AG04450 (cell line): ENCODE measurements at regions not wholly inside any gene's neighbourhood (a gene's known extent, or its start where the extent isn't known, plus 50 kb on each side); places are given as distances from the start of the nearest gene placed in this dataset.

Source experiments
- CTCF ChIA-PET: fragments of 300-600, 350-600 bp; formaldehyde crosslinking; extraction: SDS; loops from one replicate; lab custom pipeline; 2022; ENCODE audit warnings: antibody characterized with exemption, inconsistent platforms; lab: Charles Lee
- POLR2A ChIA-PET: fragments of 350-600 bp; formaldehyde crosslinking; extraction: SDS; loops from one replicate; lab custom pipeline; 2021; ENCODE audit warnings: antibody characterized with exemption, inconsistent platforms; lab: Yijun Ruan, JAX
- DNase-seq: peaks from one replicate; pipeline ENCODE4 v3.0.0-alpha.2; 2011; ENCODE audit warnings: low read depth, low spot score
- H3K27ac ChIP-seq: one replicate; pipeline ENCODE4 v1.5.1; 2012; ENCODE audit warnings: low read depth, low read length, control low read depth
- H3K27me3 ChIP-seq: one replicate; pipeline ENCODE4 v1.6.0; 2012; ENCODE audit warnings: low read length; ENCODE audit not compliant: control insufficient read depth, insufficient read depth
- H3K4me3 ChIP-seq: 2 replicates; pipeline ENCODE4 v1.5.1; 2011; ENCODE audit warnings: mild to moderate bottlenecking, low read depth, low read length, control low read depth
- H3K9me3 ChIP-seq: 2 replicates; pipeline ENCODE4 v1.5.1; 2012; ENCODE audit warnings: low read length; ENCODE audit not compliant: control insufficient read depth, insufficient read depth
- CTCF ChIP-seq: IDR thresholded peaks from 2 replicates; pipeline ENCODE4 v1.5.1; 2011; ENCODE audit warnings: low read depth, low read length, control low read depth, inconsistent platforms

- CTCF ChIA-PET = no interaction called here
Measured at GRCh38 chr12:14059548-14059947, 78.1 kb upstream of the GRIN2B start.

GRCh38 chr12:14065616-14066015 is 84.2 kb upstream of the GRIN2B start:
- no peaks in the 10 kb centered on the region for H3K27me3 ChIP-seq
- peaks cover 19% of the 10 kb centered on the region for H3K9me3 ChIP-seq
- no peak for DNase-seq
- H3K27ac ChIP-seq = no peak overlapping the region
- no peak for TF ChIP-seq CTCF
- H3K4me3 ChIP-seq = no peak overlapping the region
- ChIA-PET POLR2A (no interaction called here), CTCF (no interaction called here)

More at GRCh38 chr12:14059548-14059947, 78.1 kb upstream of the GRIN2B start:
- no peak for DNase-seq
- no peak for TF ChIP-seq CTCF
- peaks cover 11% of the 10 kb centered on the region for H3K9me3 ChIP-seq
- H3K27me3 ChIP-seq = no peaks in the 10 kb centered on the region
- POLR2A ChIA-PET = no interaction called here
- no peak overlapping the region for H3K4me3 ChIP-seq
- H3K27ac ChIP-seq = no peak overlapping the region

GRCh38 chr12:14066021-14066420 is 84.6 kb upstream of the GRIN2B start:
- H3K4me3 ChIP-seq = no peak overlapping the region
- no peak for DNase-seq

GRCh38 chr12:14068961-14069360 is 87.6 kb upstream of the GRIN2B start:
- Histone ChIP-seq H3K9me3 (peaks cover 9% of the 10 kb centered on the region), H3K4me3 (no peak overlapping the region), H3K27me3 (no peaks in the 10 kb centered on the region), H3K27ac (no peak overlapping the region)
- DNase-seq = no peak
- POLR2A ChIA-PET = no interaction called here
- CTCF ChIA-PET = no interaction called here
- no peak for TF ChIP-seq CTCF

More at GRCh38 chr12:14066021-14066420, 84.6 kb upstream of the GRIN2B start:
- H3K9me3 ChIP-seq = peaks cover 19% of the 10 kb centered on the region
- no peaks in the 10 kb centered on the region for H3K27me3 ChIP-seq
- TF ChIP-seq CTCF = no peak
- CTCF ChIA-PET = interaction anchor here (0.9 kb wide), 1 partner anchor 119 kb away, joined by 4 read pairs; no protein-coding TSS in a partner anchor
- no peak overlapping the region for H3K27ac ChIP-seq
- POLR2A ChIA-PET = no interaction called here

- Histone ChIP-seq H3K9me3 (peaks cover 3% of the 10 kb centered on the region; the same call in 1 of the 2 replicates), H3K27ac (no peak overlapping the region), H3K4me3 (no peak overlapping the region), H3K27me3 (no peaks in the 10 kb centered on the region)
- ChIA-PET CTCF (no interaction called here), POLR2A (no interaction called here)
- no peak for DNase-seq
- TF ChIP-seq CTCF = no peak
Measured at GRCh38 chr12:14071833-14072232, 90.4 kb upstream of the GRIN2B start.
